ENCODE measurements at regions not wholly inside any gene's neighbourhood (a gene's known extent, or its start where the extent isn't known, plus 50 kb on each side); places are given as distances from the start of the nearest gene placed in this dataset.

GRCh38 chr13:83019986-83020385 is 862.3 kb downstream of the SLITRK1 start:
- no peak overlapping the region for H3K4me3 ChIP-seq
- H3K4me1 ChIP-seq (ENCODE audit: low read depth) = no peaks in the 10 kb centered on the region
- DNase-seq (no peak), ATAC-seq (no peak)
- no peaks in the 10 kb centered on the region for H3K36me3 ChIP-seq (ENCODE audit: low read depth)
- peaks cover 35% of the 10 kb centered on the region for H3K9me3 ChIP-seq
- intact Hi-C loops (cut with DNase I, micrococcal nuclease) = no loop called here
- TF ChIP-seq CTCF (IDR thresholded peaks at IDR 0.05) = no peak

- DNase-seq = no peak
- Histone ChIP-seq H3K9me3 (peaks cover 40% of the 10 kb centered on the region), H3K4me1 (ENCODE audit: low read depth) (no peaks in the 10 kb centered on the region), H3K36me3 (ENCODE audit: low read depth) (no peaks in the 10 kb centered on the region), H3K4me3 (no peak overlapping the region)
- TF ChIP-seq CTCF (IDR thresholded peaks at IDR 0.05) = no peak
- ATAC-seq = no peak
- intact Hi-C loops (cut with DNase I, micrococcal nuclease) = no loop called here
Measured at GRCh38 chr13:83009987-83010386, 872.3 kb downstream of the SLITRK1 start.

- DNase-seq (no peak), ATAC-seq (no peak)
- TF ChIP-seq CTCF (IDR thresholded peaks at IDR 0.05) = no peak
- Histone ChIP-seq H3K9me3 (peaks cover 31% of the 10 kb centered on the region), H3K4me1 (ENCODE audit: low read depth) (no peaks in the 10 kb centered on the region), H3K36me3 (ENCODE audit: low read depth) (no peaks in the 10 kb centered on the region), H3K4me3 (no peak overlapping the region)
- intact Hi-C loops (cut with DNase I, micrococcal nuclease) = no loop called here
Measured at GRCh38 chr13:83008212-83008929, 873.9 kb downstream of the SLITRK1 start.

GRCh38 chr13:83007226-83007625 is 875.0 kb downstream of the SLITRK1 start:
- TF ChIP-seq CTCF (IDR thresholded peaks at IDR 0.05) = no peak
- Histone ChIP-seq H3K4me1 (ENCODE audit: low read depth) (no peaks in the 10 kb centered on the region), H3K9me3 (peaks cover 24% of the 10 kb centered on the region), H3K36me3 (ENCODE audit: low read depth) (no peaks in the 10 kb centered on the region), H3K4me3 (no peak overlapping the region)
- intact Hi-C loops (cut with DNase I, micrococcal nuclease) = no loop called here
- DNase-seq (no peak), ATAC-seq (no peak)

- no peak for ATAC-seq
Measured at GRCh38 chr13:83003185-83003584, 879.1 kb downstream of the SLITRK1 start.

More at GRCh38 chr13:83003185-83003584, 879.1 kb downstream of the SLITRK1 start:
- DNase-seq = no peak
- TF ChIP-seq CTCF (IDR thresholded peaks at IDR 0.05) = no peak
- intact Hi-C loops (cut with DNase I, micrococcal nuclease) = no loop called here
- Histone ChIP-seq H3K4me1 (ENCODE audit: low read depth) (no peaks in the 10 kb centered on the region), H3K36me3 (ENCODE audit: low read depth) (no peaks in the 10 kb centered on the region), H3K4me3 (no peak overlapping the region), H3K9me3 (peaks cover 19% of the 10 kb centered on the region)

Data from mucosa of descending colon (tissue), 3 donors.